ENCODE measurements at regions not wholly inside any gene's neighbourhood (a gene's known extent, or its start where the extent isn't known, plus 50 kb on each side); places are given as distances from the start of the nearest gene placed in this dataset.
A peak's percentile ranks its signal among the peaks of the same experiment; 100 is the strongest.

GRCh38 chr1:104733866-104734265 lies 984.2 kb downstream of the AMY1C start:
- no peak for DNase-seq

- DNase-seq = no peak
Observed at GRCh38 chr1:104745875-104746274, 996.2 kb downstream of the AMY1C start.

GRCh38 chr1:104746994-104747393 lies 997.3 kb downstream of the AMY1C start:
- DNase-seq = no peak

- no peak for DNase-seq
Observed at GRCh38 chr1:104760017-104760416, 1010.3 kb downstream of the AMY1C start.

- DNase-seq = no peak
Observed at GRCh38 chr1:104761961-104762570, 1012.4 kb downstream of the AMY1C start.

- no peak for DNase-seq
Observed at GRCh38 chr1:104765085-104765484, 1015.4 kb downstream of the AMY1C start.

GRCh38 chr1:104768466-104768865 lies 1018.8 kb downstream of the AMY1C start:
- no peak for DNase-seq

GRCh38 chr1:104780470-104781078 lies 1030.9 kb downstream of the AMY1C start:
- peak; percentile 31 for DNase-seq

GRCh38 chr1:104785575-104786187 lies 1036.0 kb downstream of the AMY1C start:
- no peak for DNase-seq

- no peak for DNase-seq
Observed at GRCh38 chr1:104787866-104788510, 1038.3 kb downstream of the AMY1C start.

- no peak for DNase-seq
Observed at GRCh38 chr1:104791030-104791429, 1041.3 kb downstream of the AMY1C start.

- DNase-seq = no peak
Observed at GRCh38 chr1:104794035-104794434, 1044.3 kb downstream of the AMY1C start.

GRCh38 chr1:104795931-104796330 lies 1046.2 kb downstream of the AMY1C start:
- no peak for DNase-seq

GRCh38 chr1:104797982-104798381 lies 1048.3 kb downstream of the AMY1C start:
- DNase-seq = no peak

- no peak for DNase-seq
Observed at GRCh38 chr1:104801344-104801743, 1051.6 kb downstream of the AMY1C start.

GRCh38 chr1:104804147-104804546 lies 1054.4 kb downstream of the AMY1C start:
- no peak for DNase-seq

GRCh38 chr1:104807590-104807989 lies 1057.9 kb downstream of the AMY1C start:
- DNase-seq = no peak

- DNase-seq = no peak
Observed at GRCh38 chr1:104825401-104825800, 1075.7 kb downstream of the AMY1C start.

GRCh38 chr1:104830534-104830933 lies 1080.8 kb downstream of the AMY1C start:
- DNase-seq = no peak

- no peak for DNase-seq
Observed at GRCh38 chr1:104852151-104852550, 1102.5 kb downstream of the AMY1C start.

- DNase-seq = no peak
Observed at GRCh38 chr1:104853276-104853675, 1103.6 kb downstream of the AMY1C start.

GRCh38 chr1:104854529-104854928 lies 1104.8 kb downstream of the AMY1C start:
- DNase-seq = no peak

- no peak for DNase-seq
Observed at GRCh38 chr1:104855550-104855949, 1105.9 kb downstream of the AMY1C start.

- DNase-seq = no peak
Observed at GRCh38 chr1:104856091-104856490, 1106.4 kb downstream of the AMY1C start.

Data from NCI-H526 treated with DMSO at 0.1 percent for 48 hours (cell line).